Gastrocnemius medialis (tissue), 4 donors: ENCODE measurements at regions not wholly inside any gene's neighbourhood (a gene's known extent, or its start where the extent isn't known, plus 50 kb on each side); places are given as distances from the start of the nearest gene placed in this dataset.
A peak's percentile ranks its signal among the peaks of the same experiment; 100 is the strongest.

ENCODE experiments used
- ATAC-seq, 2 donors: fragments of 150-250 bp; one replicate each; pipeline ENCODE4 v1.9.1; 2016
- DNase-seq, 2 donors: peaks; one replicate each; pipeline ENCODE4 v3.0.0-alpha.2; 2019
- H3K27ac ChIP-seq, 4 donors: fragments of 200-600 bp; sonication (generic); 1 replicate in 1 of 4; 2 replicates in 3 of 4; pipeline ENCODE4 v1.5.1; 2016 to 2018; ENCODE audit warnings: mild to moderate bottlenecking in 2 of 4, moderate library complexity in 1 of 4
- H3K27me3 ChIP-seq, 3 donors: fragments of 200-600 bp; sonication (generic) in 2 of 3; 1 replicate in 1 of 3; 2 replicates in 2 of 3; pipeline versions ENCODE4 v1.5.1 to v1.6.0; 2016 to 2019; ENCODE audit warnings: mild to moderate bottlenecking in 1 of 3, moderate library complexity in 1 of 3
- H3K36me3 ChIP-seq, 2 donors: fragments of 200-600 bp; sonication (generic) in 1 of 2; one replicate each; pipeline ENCODE4 v1.5.1; 2017 to 2018
- H3K4me1 ChIP-seq, 2 donors: fragments of 200-600 bp; sonication (generic) in 1 of 2; one replicate each; pipeline ENCODE4 v1.5.1; 2016 to 2017; ENCODE audit warnings: mild to moderate bottlenecking in 2 of 2
- H3K4me3 ChIP-seq, 4 donors: fragments of 200-600 bp; sonication (generic) in 3 of 4; 1 replicate in 1 of 4; 2 replicates in 3 of 4; pipeline ENCODE4 v1.5.1; 2016 to 2019; ENCODE audit warnings: mild to moderate bottlenecking in 2 of 4
- H3K9me3 ChIP-seq, 3 donors: fragments of 200-600 bp; sonication (generic) in 2 of 3; 1 replicate in 1 of 3; 2 replicates in 2 of 3; pipeline ENCODE4 v1.5.1; 2016 to 2019
- POLR2A ChIP-seq, 2 donors: fragments of 450-650 bp; IDR thresholded peaks; one replicate each; pipeline ENCODE4 v1.6.1; 2017; ENCODE audit warnings: antibody characterized with exemption in 2 of 2, mild to moderate bottlenecking in 2 of 2, moderate library complexity in 2 of 2
- in situ Hi-C, 4 donors: fragments of 200-750 bp; cut with MboI; loops; one replicate each; pipeline versions ENCODE4 v1.15.0 to v1.8.0; 2017; ENCODE audit warnings: low sequenced_read_pairs in 4 of 4
- intact Hi-C: fragments of 100-400 bp; cut with DNase I; formaldehyde crosslinking; loops from one replicate; pipeline ENCODE4 v1.15.1; 2023; ENCODE audit warnings: low total_unique reads
- TF ChIP-seq, protein P1 (sequence below), 5 experiments: fragments of 450-650 bp in 3 of 5; fragments of 200-600 bp in 2 of 5; sonication (generic) in 2 of 5; IDR thresholded peaks in 4 of 5; conservative IDR thresholded peaks in 1 of 5; 1 replicate in 4 of 5; 2 replicates in 1 of 5; pipeline ENCODE4 v1.5.1; 2016 to 2019; ENCODE audit warnings: antibody characterized with exemption in 5 of 5, mild to moderate bottlenecking in 3 of 5, moderate library complexity in 3 of 5

DNA sequence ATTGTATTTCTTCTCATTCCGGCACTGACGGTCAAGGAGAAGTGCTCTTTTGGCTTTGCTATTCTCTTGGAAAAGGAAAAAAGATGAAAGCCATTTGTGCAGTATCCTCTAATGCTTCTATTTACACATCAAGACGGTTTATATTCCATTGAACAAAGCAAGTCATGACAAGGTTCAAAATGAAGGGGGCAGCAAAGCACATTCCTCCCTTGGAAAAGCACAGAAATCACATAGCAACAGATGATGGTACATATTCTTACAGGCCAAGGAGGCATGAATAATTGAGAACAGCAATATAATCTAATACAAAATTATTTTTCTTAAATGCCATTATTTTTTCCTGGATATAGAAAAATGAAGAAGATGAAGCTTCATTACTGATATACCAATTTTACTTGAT lies 508.2 kb upstream of the JAG1 start:
- Histone ChIP-seq H3K27ac (no peak overlapping the region), H3K9me3 (no peaks in the 10 kb centered on the region), H3K4me3 (no peak overlapping the region), H3K27me3 (no peaks in the 10 kb centered on the region), H3K4me1 (peaks cover 0 to 8% of the 10 kb centered on the region in 2 donors), H3K36me3 (no peaks in the 10 kb centered on the region)
- in situ Hi-C loops (no loop called here), intact Hi-C loops (no loop called here)
- TF ChIP-seq, protein P1, sequence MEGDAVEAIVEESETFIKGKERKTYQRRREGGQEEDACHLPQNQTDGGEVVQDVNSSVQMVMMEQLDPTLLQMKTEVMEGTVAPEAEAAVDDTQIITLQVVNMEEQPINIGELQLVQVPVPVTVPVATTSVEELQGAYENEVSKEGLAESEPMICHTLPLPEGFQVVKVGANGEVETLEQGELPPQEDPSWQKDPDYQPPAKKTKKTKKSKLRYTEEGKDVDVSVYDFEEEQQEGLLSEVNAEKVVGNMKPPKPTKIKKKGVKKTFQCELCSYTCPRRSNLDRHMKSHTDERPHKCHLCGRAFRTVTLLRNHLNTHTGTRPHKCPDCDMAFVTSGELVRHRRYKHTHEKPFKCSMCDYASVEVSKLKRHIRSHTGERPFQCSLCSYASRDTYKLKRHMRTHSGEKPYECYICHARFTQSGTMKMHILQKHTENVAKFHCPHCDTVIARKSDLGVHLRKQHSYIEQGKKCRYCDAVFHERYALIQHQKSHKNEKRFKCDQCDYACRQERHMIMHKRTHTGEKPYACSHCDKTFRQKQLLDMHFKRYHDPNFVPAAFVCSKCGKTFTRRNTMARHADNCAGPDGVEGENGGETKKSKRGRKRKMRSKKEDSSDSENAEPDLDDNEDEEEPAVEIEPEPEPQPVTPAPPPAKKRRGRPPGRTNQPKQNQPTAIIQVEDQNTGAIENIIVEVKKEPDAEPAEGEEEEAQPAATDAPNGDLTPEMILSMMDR (IDR thresholded peaks at IDR 0.05 in 4 of 5, conservative IDR thresholded peaks at IDR 0.05 in 1 of 5) = no peak
- no peak for TF ChIP-seq POLR2A (IDR thresholded peaks at IDR 0.05)
- DNase-seq = no peak
- no peak for ATAC-seq

DNA sequence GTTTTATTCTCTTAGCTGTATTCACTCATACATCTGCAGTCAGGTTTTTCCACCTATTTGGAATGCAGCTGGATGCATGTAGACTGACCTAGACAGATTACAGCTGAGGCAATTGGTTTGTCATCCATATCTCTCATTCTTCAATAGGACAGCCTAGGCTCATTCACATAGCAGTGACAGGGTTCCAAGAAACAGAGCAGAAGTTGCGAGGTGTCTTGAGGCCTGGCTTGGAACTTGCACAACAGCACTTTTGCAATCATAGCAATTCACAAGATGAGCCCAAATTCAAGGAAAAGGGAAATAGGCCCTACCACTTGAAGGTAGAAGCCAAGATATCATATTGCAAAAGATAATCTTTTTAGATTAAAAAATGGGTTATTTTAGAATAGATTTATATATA lies 508.9 kb upstream of the JAG1 start:
- no peak for TF ChIP-seq POLR2A (IDR thresholded peaks at IDR 0.05)
- TF ChIP-seq, protein P1 (IDR thresholded peaks at IDR 0.05 in 4 of 5, conservative IDR thresholded peaks at IDR 0.05 in 1 of 5) = no peak
- ATAC-seq = peak; percentile 50 to 55
- Histone ChIP-seq H3K27me3 (no peaks in the 10 kb centered on the region), H3K4me1 (peaks cover 0 to 8% of the 10 kb centered on the region in 2 donors), H3K36me3 (no peaks in the 10 kb centered on the region), H3K9me3 (no peaks in the 10 kb centered on the region), H3K4me3 (no peak overlapping the region), H3K27ac (no peak overlapping the region)
- intact Hi-C loops = no loop called here
- DNase-seq = peak in 1 of 2 donors; percentile 40
- in situ Hi-C loops = no loop called here

DNA sequence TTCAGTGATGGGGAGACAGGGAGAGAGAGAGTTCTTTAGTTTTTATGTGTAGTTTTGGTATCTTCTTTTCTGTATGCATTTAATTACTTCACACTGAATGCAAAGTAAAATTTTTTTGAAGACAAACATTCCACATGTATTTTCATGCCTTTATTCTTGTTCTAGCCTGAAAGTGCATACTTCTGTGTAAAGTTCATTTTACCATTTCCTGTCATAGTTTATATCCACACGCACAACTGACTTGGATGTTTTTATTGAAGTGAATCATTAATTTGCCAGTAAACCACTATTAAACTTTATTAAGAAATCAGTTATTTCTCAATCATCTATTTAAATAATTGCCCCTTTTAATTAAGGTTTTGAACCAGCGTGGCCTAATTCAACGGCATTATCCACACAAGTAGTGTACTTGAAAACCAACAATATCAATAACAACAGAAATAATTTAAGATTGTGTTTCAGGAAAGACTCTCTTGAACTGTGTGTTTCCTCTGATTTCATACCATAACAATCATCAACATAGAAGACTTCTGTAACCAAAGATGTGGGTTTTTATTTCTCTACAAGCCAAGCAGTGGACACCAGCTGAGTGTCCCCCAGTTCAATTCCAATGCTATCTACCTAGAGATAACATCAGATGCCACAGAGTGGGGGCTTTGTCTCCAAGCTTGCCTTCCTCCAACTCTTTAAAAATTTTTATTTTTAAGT lies 512.7 kb upstream of the JAG1 start:
- in situ Hi-C loops = no loop called here

DNA sequence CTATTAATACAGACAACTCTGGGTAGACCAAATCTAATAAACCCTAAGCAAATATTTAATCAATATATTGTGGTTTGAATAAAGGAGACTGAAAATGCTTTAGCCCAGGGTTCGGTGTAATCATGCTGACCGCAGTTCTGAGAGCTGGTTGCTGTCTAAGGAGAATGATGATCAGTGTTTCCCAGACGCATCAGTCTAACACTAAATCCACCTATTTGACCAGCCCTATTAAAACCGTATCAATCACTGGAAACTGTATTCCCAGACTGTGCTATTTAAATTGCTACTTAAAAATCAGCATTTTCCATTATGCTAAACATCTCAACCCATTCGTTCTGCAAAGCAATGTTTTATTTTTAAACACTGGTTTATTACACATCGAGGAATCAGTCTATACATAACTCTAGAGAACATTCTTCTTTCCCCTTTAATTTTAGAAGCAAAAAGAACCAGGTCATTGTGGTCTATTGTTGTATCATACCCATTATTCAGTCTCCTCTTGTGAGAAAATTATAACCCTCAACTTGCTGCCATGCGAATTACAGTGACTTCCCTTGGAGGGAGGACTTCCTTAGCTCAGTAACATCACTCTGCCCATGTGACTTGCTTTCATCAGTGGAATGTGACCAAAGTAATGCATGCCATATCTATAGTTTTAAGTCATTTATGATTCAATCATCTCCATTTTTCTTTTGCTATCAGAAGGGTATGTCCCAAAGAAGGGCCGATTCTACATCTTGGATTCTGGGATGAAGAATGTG lies 515.2 kb upstream of the JAG1 start:
- no peak overlapping the region for H3K27ac ChIP-seq
- no peaks in the 10 kb centered on the region for H3K4me1 ChIP-seq
- H3K9me3 ChIP-seq = no peaks in the 10 kb centered on the region
- DNase-seq (no peak), ATAC-seq (no peak)
- no peaks in the 10 kb centered on the region for H3K36me3 ChIP-seq
- in situ Hi-C loops (no loop called here), intact Hi-C loops (no loop called here)
- no peak overlapping the region for H3K4me3 ChIP-seq
- TF ChIP-seq, protein P1 (IDR thresholded peaks at IDR 0.05 in 4 of 5, conservative IDR thresholded peaks at IDR 0.05 in 1 of 5) = no peak
- no peak for TF ChIP-seq POLR2A (IDR thresholded peaks at IDR 0.05)
- no peaks in the 10 kb centered on the region for H3K27me3 ChIP-seq

More for the DNA sequence above, 512.7 kb upstream of the JAG1 start:
- ATAC-seq = no peak
- TF ChIP-seq POLR2A (IDR thresholded peaks at IDR 0.05) = no peak
- TF ChIP-seq, protein P1 (IDR thresholded peaks at IDR 0.05 in 4 of 5, conservative IDR thresholded peaks at IDR 0.05 in 1 of 5) = no peak
- no peak for DNase-seq
- Histone ChIP-seq H3K4me1 (no peaks in the 10 kb centered on the region), H3K27me3 (no peaks in the 10 kb centered on the region), H3K4me3 (no peak overlapping the region), H3K9me3 (no peaks in the 10 kb centered on the region), H3K27ac (no peak overlapping the region), H3K36me3 (no peaks in the 10 kb centered on the region)
- intact Hi-C loops = no loop called here
